GM21576 (cell line): ENCODE measurements at regions not wholly inside any gene's neighbourhood (a gene's known extent, or its start where the extent isn't known, plus 50 kb on each side); places are given as distances from the start of the nearest gene placed in this dataset.

Experiments used
- ATAC-seq: cut with Tn5 transposase; IDR thresholded peaks from one replicate; pipeline ENCODE4 v1.9.1; 2021; ENCODE audit warnings: mild to moderate bottlenecking, moderate library complexity; ENCODE audit not compliant: unreplicated experiment

- no peak for ATAC-seq
Measured at GRCh38 chr14:53493320-53493719, 340.2 kb upstream of the DDHD1 start.

GRCh38 chr14:53491884-53492277 is 338.8 kb upstream of the DDHD1 start:
- no peak for ATAC-seq

- no peak for ATAC-seq
Measured at GRCh38 chr14:53491256-53491883, 338.2 kb upstream of the DDHD1 start.

GRCh38 chr14:53478174-53478573 is 325.1 kb upstream of the DDHD1 start:
- no peak for ATAC-seq

- no peak for ATAC-seq
Measured at GRCh38 chr14:53473480-53473879, 320.4 kb upstream of the DDHD1 start.

- ATAC-seq, result no peak
Measured at GRCh38 chr14:53472306-53472705, 319.2 kb upstream of the DDHD1 start.

- no peak for ATAC-seq
Measured at GRCh38 chr14:53470351-53471043, 317.4 kb upstream of the DDHD1 start.

- no peak for ATAC-seq
Measured at GRCh38 chr14:53468876-53469275, 315.8 kb upstream of the DDHD1 start.

- ATAC-seq, result no peak
Measured at GRCh38 chr14:53464376-53464775, 311.3 kb upstream of the DDHD1 start.

GRCh38 chr14:53462931-53463778 is 310.0 kb upstream of the DDHD1 start:
- ATAC-seq, result no peak

- no peak for ATAC-seq
Measured at GRCh38 chr14:53461858-53462257, 308.7 kb upstream of the DDHD1 start.

GRCh38 chr14:53460544-53460943 is 307.4 kb upstream of the DDHD1 start:
- ATAC-seq, result no peak

- no peak for ATAC-seq
Measured at GRCh38 chr14:53458368-53458814, 305.3 kb upstream of the DDHD1 start.

GRCh38 chr14:53456931-53457330 is 303.8 kb upstream of the DDHD1 start:
- no peak for ATAC-seq

GRCh38 chr14:53452005-53452673 is 299.0 kb upstream of the DDHD1 start:
- ATAC-seq, result no peak

- ATAC-seq, result no peak
Measured at GRCh38 chr14:53450871-53451270, 297.7 kb upstream of the DDHD1 start.

- no peak for ATAC-seq
Measured at GRCh38 chr14:53448682-53449081, 295.6 kb upstream of the DDHD1 start.

- ATAC-seq, result no peak
Measured at GRCh38 chr14:53444677-53445312, 291.7 kb upstream of the DDHD1 start.

GRCh38 chr14:53441789-53442188 is 288.7 kb upstream of the DDHD1 start:
- no peak for ATAC-seq

- no peak for ATAC-seq
Measured at GRCh38 chr14:53437858-53438257, 284.7 kb upstream of the DDHD1 start.

- ATAC-seq, result no peak
Measured at GRCh38 chr14:53432378-53432802, 279.3 kb upstream of the DDHD1 start.
